ENCODE measurements at regions not wholly inside any gene's neighbourhood (a gene's known extent, or its start where the extent isn't known, plus 50 kb on each side); places are given as distances from the start of the nearest gene placed in this dataset.
"Not testable (repeated sequence)": the region's sequence is repeated elsewhere in the genome, so short reads cannot be mapped to it uniquely, and the experiment has no call there.

DNA sequence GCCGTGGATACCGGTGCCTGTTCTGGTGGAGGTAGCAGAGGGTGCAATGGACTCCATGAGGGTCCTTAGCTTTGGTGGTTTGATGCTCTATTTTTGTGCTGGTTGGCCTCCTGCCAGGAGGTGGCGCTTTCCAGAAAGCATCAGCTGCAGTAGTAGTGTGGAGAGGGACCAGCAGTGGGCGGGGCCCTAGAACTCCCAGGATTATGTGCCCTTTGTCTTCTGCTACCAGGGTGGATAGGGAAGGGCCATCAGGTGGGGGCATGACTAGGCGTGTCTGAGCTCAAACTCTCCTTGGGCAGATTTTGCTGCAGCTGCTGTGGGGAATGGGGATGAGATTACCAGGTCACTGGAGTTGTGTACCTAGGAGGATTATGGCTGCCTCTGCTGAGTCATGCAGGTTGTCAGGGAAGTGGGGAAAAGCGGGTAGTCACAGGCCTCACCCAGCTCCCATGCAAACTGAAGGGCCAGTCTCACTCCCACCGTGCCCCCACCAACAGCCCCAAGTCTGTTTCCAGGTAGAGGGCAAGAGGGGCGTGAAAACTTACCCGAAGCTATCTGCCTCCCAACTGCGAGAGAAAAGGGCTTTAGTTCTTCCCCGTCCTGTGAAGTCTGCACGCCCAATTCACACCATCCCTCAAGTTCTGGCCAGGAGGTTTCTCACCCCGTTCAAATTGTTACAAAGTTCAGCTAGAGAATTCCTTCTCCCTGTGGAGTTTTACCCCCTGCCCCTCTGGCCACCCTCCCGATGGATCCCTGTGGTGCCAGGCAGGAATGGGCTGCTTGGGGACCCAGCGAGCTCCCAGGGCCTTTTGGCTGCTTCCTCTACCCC is 235.0 kb downstream of the DHX15 start:
- H2BK12ac ChIP-seq (ENCODE audit: low read depth, low read length); H3K23ac ChIP-seq (ENCODE audit: insufficient read length); POLR2A ChIA-PET (ENCODE audit: partially characterized antibody); H3K27ac ChIP-seq (ENCODE audit: low read depth, low read length); H3K14ac ChIP-seq (ENCODE audit: insufficient read length); H3K4me3 ChIP-seq (ENCODE audit: extremely low read depth in 1 of 4, insufficient read depth in 2 of 4, low read depth in 3 of 4, low read length in 4 of 4); H4K91ac ChIP-seq (replicated peaks; ENCODE audit: insufficient read length, low read length); FAIRE-seq; H4K20me1 ChIP-seq (replicated peaks in 1 of 2; ENCODE audit: control insufficient read depth in 1 of 2, insufficient read depth in 2 of 2, low read length in 2 of 2); H2BK120ac ChIP-seq (replicated peaks; ENCODE audit: low read depth, low read length); H3K4ac ChIP-seq (replicated peaks; ENCODE audit: insufficient read length, low read depth, low read length); H3K4me1 ChIP-seq (replicated peaks in 1 of 4; ENCODE audit: control insufficient read depth in 3 of 4, insufficient read depth in 4 of 4, low read length in 3 of 4); H3K56ac ChIP-seq (replicated peaks; ENCODE audit: insufficient read length, low read depth, low read length); H3K27me3 ChIP-seq (replicated peaks in 1 of 4; ENCODE audit: control insufficient read depth in 3 of 4, extremely low read depth in 1 of 4, insufficient read depth in 3 of 4, low read length in 3 of 4); H2BK15ac ChIP-seq (ENCODE audit: low read length); H3K23me2 ChIP-seq (ENCODE audit: low read depth, low read length); H3K79me2 ChIP-seq (ENCODE audit: control insufficient read depth in 1 of 2, insufficient read depth in 2 of 2, low read length in 2 of 2); H3K18ac ChIP-seq (ENCODE audit: extremely low read depth, low read length); H2BK20ac ChIP-seq (ENCODE audit: low read length); H4K5ac ChIP-seq (ENCODE audit: insufficient read length, low read depth, low read length); H2BK5ac ChIP-seq (ENCODE audit: low read depth, low read length); H2AK5ac ChIP-seq (ENCODE audit: low read depth, low read length); H2AFZ ChIP-seq (ENCODE audit: low read length); H3K79me1 ChIP-seq (ENCODE audit: low read depth, low read length); DNase-seq (ENCODE audit: low read depth in 1 of 2, low spot score in 2 of 2); H3K9me3 ChIP-seq (ENCODE audit: insufficient read depth in 2 of 2, low read depth in 1 of 2, low read length in 1 of 2); H3K36me3 ChIP-seq (ENCODE audit: control insufficient read depth in 2 of 4, insufficient read depth in 4 of 4, low read length in 3 of 4); H3K4me2 ChIP-seq (ENCODE audit: insufficient read depth in 1 of 2, low read depth in 2 of 2, low read length in 2 of 2); H3K9ac ChIP-seq (replicated peaks in 1 of 4; ENCODE audit: extremely low read depth in 1 of 4, low read depth in 3 of 4, low read length in 3 of 4): not testable (repeated sequence)
- H4K8ac ChIP-seq (ENCODE audit: extremely low read depth, insufficient read depth, low read length) = peak overlapping the region; percentile 22; the same call in 1 of the 2 replicates
- 96% methylated on average over 14 of the region's 15 CpGs; no CpG with 5 or more reads in 1 of the 2 experiments for WGBS, 2 experiments (ENCODE audit: extremely low coverage in 1 of 2, insufficient coverage in 1 of 2, insufficient read length in 1 of 2, insufficient replicate concordance in 2 of 2, low coverage in 1 of 2, low lambda C conversion rate in 2 of 2, missing lambda C conversion rate in 1 of 2)
- TF ChIP-seq RAD21 (IDR thresholded peaks at IDR 0.05 in 1 of 2, conservative IDR thresholded peaks at IDR 0.05 in 1 of 2; ENCODE audit: low read depth in 2 of 2, low read length in 2 of 2) = peak in 1 of 2 experiments; percentile 29; a peak in 1 of 4 replicates
- TF ChIP-seq, protein P1, sequence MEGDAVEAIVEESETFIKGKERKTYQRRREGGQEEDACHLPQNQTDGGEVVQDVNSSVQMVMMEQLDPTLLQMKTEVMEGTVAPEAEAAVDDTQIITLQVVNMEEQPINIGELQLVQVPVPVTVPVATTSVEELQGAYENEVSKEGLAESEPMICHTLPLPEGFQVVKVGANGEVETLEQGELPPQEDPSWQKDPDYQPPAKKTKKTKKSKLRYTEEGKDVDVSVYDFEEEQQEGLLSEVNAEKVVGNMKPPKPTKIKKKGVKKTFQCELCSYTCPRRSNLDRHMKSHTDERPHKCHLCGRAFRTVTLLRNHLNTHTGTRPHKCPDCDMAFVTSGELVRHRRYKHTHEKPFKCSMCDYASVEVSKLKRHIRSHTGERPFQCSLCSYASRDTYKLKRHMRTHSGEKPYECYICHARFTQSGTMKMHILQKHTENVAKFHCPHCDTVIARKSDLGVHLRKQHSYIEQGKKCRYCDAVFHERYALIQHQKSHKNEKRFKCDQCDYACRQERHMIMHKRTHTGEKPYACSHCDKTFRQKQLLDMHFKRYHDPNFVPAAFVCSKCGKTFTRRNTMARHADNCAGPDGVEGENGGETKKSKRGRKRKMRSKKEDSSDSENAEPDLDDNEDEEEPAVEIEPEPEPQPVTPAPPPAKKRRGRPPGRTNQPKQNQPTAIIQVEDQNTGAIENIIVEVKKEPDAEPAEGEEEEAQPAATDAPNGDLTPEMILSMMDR (IDR thresholded peaks at IDR 0.05; ENCODE audit: control extremely low read depth in 1 of 3, insufficient read depth in 1 of 3, low read depth in 1 of 3, low read length in 3 of 3) = peak; percentile 44 to 58 (median 47)
- CTCF ChIA-PET (ENCODE audit: partially characterized antibody) = interaction anchor here (0.6 to 3.9 kb wide), 49 partner anchors 8 to 1212 kb away, joined by 3 to 21 read pairs (median 4); no protein-coding TSS in a partner anchor
